Medulla oblongata (tissue), 1 donor: ENCODE measurements at regions not wholly inside any gene's neighbourhood (a gene's known extent, or its start where the extent isn't known, plus 50 kb on each side); places are given as distances from the start of the nearest gene placed in this dataset.

Experiments used
- DNase-seq: peaks from one replicate; pipeline ENCODE4 v3.0.0-alpha.2; 2015; ENCODE audit errors: extremely low spot score

DNA sequence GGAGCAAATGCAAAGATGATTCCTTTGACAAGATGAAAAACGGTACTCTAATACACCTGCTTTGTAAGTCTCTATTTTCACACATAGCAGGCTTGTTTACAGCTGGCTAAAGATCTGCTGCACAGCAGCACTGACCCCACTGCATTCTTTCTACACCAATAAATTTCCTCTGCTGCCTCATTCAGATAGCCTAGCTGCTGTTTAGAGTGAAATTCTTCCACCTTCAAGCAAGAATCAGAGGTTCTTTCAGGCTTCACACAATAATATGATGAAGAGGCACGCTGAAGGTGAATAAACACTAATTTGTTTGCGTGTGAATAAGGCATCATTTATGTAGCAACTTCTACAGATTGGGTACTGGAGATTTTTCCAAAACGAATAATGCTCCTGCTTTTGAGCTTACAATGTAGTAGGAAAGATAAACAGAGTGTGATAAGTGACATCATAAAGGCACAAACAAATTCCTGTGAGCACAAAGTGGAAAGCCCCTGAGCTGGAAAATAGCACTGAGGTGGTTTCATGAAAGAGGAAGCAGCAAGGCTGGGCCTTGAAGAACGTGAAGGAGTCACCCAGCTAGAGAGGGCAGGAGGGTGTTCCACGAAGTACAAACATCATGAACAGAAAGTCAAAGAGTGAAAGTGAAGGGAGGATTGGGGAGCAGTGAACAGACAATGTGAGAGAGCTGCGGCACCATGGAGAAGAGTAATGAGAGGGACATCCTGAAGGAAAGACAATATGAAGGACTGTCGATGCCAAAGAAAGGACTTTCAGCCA, 543.4 kb downstream of the CD83 start:
- peak; percentile 27 for DNase-seq

DNA sequence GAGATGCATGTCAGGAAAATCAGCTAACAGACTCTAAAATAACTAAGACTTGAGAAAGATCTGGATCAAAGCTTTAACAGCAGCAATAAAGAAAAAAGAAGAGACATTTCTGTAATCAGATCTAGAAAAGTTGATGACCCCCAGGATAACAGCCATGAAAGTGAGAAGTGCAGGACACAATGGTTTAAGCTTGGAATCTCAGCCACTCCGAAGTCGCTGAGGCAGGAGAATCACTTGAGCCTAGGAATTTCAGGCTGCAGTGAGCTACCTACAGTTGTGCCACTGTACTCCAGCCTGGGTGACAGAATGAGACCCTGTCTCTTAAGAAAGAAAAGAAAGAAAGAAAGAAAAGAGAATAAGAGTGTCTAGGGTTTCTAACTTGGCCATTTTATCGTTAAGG, 544.1 kb downstream of the CD83 start:
- DNase-seq = no peak

- DNase-seq = no peak
Observed at GRCh38 chr6:14664112-14664601, 546.6 kb downstream of the CD83 start.

GRCh38 chr6:14664621-14665315, 547.2 kb downstream of the CD83 start:
- no peak for DNase-seq

- DNase-seq = no peak
Observed at GRCh38 chr6:14665827-14666724, 548.5 kb downstream of the CD83 start.

DNA sequence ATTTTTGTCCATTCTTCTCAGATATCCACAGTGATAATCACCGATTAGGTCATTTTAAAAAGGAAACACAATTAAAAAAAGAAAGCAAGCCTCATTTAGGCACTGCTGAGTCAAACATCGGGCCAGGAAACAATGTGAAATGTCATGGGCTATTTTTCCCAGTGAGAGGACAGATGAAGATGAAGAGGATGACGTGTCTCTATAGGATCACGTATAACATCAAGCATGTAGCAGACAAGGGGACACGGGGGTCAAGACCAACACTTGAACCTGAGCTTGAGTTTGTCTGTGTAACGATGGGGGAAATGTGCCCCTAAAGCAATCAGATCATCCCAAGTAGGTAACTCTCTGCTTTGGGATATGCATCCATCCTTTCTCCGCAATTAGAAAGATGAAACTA, 553.2 kb downstream of the CD83 start:
- no peak for DNase-seq

DNA sequence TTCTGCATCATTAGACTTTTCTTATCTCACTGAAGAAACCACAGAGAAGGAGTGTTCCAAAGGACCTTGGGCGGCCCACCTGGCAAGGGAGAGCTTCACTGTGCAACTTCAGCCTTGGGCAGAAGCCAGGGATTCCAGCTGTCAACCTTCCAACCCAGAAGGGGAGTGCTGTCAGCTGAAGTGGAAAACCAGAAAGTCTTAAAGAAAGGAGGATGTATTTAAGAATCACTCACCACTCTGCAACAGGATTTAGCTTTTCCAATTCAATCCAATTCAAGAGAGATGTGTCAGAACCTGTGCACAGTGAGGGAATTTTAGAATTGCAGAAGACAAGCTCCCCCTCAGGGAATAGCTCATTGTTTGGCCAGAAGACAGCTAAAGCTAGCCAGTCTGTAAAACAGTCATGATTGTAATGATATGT, 553.7 kb downstream of the CD83 start:
- no peak for DNase-seq

DNA sequence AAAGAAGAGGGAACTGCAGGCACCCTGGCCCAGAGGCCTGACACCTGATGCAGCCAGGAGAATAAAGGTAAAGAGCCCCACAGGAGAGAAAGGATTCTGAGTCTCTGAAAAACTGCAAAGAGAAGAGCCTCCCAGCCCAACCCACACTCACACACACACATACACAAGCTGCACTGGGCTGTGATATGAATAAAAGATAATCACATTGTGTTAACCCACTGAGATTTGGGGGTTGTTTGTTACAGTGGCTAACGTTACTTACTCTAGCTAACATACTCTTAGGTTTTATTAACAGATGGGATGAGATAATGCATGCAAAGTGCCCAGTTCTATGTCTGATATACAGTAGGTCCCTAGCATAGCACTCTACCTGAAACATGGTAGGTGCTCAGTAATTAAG, 554.4 kb downstream of the CD83 start:
- no peak for DNase-seq

DNA sequence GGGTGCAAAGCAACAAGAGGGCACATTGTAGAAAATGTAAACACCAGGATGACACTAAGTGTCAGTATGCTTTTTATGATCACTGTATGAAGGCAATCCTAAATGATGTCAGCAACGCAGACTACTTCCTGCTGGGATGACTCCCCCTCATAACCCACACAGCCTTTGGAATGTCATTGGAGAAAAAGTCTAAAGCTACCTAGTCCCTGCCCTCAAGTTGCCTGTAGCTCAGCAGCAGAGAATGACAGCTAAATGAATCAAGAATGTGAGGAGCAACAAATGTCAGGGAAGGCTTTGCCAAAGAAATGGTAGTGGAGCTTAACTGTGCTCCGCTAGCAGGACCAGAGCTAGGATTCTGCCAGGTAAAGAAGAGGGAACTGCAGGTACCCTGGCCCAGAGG, 555.6 kb downstream of the CD83 start:
- no peak for DNase-seq

GRCh38 chr6:14674458-14674857, 556.9 kb downstream of the CD83 start:
- no peak for DNase-seq

DNA sequence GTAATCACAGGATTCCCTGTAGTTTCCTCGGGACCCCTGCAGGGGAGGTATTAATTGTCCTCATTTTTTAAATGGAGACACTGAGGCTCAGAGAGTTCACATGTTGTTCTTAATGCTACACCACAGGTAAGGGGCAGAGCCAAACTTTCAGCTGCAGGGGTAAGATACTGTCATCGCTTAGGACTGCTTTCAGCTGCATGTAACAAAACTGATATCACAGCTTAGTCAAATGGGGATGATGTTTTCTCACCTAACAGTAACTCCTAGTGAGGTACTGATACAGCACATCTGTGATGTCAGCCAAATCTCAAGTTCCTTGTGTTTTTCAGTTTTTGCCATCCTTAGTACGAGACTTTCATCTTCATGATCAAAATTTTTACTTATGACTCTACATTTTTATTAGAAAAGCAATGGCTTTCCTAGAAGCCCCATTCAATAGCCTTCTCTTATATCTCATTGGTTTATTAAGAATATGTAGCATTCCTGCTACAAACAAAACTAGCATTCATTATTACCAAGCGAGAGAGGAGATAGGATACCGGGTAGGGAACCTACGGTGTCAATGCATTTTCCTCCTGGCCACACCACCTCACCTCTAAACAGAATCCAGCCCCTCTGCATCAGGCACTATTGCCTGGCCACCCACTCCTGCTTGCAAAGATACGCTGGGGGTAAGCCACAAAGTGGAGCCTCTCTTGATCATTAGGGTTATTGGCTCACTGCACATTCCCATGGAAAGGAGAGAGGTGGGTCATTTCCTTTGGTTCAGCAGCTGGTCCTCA, 557.5 kb downstream of the CD83 start:
- no peak for DNase-seq

GRCh38 chr6:14676064-14676463, 558.5 kb downstream of the CD83 start:
- no peak for DNase-seq

GRCh38 chr6:14676977-14677781, 559.6 kb downstream of the CD83 start:
- DNase-seq = no peak

- DNase-seq = peak; percentile 11
Observed at GRCh38 chr6:14681699-14682487, 564.0 kb upstream of the JARID2 start.

DNA sequence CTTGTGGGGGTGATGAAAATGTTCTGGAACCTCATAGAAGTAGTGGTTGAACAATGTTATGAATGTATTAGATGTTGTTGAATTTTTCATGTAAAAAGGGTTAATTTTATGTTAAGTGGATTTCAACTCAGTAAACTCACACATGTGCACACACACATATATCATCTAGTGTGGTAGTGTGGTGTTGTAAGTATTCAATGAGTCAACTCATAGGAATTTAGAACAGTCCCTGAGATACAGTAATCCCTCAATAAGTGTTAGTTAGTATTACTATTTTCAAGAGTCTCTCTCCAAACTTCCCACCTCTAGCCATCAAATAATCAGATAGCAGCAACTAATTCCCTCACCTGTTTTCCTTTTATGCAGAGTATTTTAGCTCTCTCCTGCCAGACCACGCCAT, 563.1 kb upstream of the JARID2 start:
- no peak for DNase-seq

DNA sequence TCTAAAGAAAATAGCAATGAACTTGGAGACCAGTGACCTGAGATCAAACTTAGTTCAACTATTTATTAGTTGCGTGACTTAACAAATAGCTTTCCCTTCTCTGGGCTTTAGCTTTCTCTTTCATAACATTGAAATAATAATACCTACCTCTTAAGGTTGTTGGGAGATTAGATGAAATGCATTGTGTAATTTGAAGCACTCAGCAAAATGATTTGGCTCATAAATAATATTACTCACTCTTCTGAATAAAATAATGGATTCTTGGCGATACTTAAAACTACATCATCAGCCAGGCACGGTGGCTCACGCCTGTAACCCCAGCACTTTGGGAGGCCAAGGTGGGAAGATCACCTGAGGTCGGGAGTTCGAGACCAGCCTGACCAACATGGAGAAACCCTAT, 556.2 kb upstream of the JARID2 start:
- DNase-seq = no peak

- no peak for DNase-seq
Observed at GRCh38 chr6:14690120-14691056, 555.5 kb upstream of the JARID2 start.

GRCh38 chr6:14692208-14692607, 553.7 kb upstream of the JARID2 start:
- no peak for DNase-seq
